GM04504 (cell line): ENCODE measurements at regions not wholly inside any gene's neighbourhood (a gene's known extent, or its start where the extent isn't known, plus 50 kb on each side); places are given as distances from the start of the nearest gene placed in this dataset.

Experiments
- DNase-seq: peaks from one replicate; pipeline ENCODE4 v3.0.0-alpha.2; 2012; ENCODE audit warnings: low read depth

DNA sequence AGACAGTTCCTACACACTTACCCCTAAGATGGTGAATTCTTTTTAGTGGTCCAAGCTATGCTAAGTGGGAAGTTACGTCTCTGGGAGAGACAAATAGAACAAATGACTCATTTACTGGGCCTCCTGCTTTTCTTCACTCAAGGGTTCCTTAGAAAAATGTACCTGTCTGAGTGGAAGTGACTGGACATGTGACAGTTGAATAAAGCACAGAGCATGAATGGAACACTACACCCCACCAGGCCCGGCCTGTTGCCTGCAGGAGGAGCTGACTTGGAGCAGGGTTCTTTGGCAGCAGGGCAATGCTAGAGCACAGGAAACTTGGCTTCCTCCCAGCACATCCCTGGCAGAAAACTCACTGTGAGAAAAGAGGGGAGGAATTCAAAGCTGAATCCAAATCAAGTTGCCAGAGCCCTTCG lies 451.0 kb upstream of the SETBP1 start:
- DNase-seq = peak; percentile 4

DNA sequence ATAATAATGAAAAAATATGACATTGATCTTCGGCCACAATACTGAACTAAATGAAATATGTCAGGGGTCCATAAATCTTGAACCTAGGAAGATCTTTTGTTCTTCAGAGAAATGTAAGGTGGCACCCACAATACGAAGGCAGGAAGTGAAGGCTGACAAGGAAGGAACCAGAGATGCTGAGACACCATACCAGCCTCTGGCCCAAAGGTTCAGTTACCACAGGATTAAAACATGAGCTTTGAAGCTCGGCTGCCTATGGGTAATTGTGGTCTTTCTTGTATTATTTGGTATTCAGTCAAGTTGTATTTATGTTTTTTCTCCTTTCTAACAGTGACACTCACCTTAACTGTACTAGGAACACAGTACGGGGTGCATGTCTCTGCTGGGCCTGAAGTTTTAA lies 448.8 kb upstream of the SETBP1 start:
- no peak for DNase-seq

DNA sequence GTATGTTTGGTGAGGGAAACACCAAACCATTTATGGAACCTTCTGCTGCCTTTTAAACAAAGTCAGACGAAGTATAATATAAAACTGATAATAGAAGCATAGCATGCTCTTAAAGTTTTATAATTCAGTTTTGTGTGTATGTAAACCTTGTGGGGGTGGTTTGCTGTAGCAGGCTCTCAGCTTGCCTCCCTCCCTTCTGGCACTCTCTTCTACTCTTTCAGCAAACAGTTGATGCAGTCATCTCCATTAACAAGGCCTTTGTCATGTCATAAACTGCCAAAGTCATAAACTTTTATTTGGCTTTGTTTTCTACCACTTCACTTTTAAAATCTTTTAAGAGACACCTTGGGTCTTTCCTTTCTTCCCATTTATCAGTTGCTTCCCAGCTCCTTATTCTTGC lies 448.2 kb upstream of the SETBP1 start:
- no peak for DNase-seq

DNA sequence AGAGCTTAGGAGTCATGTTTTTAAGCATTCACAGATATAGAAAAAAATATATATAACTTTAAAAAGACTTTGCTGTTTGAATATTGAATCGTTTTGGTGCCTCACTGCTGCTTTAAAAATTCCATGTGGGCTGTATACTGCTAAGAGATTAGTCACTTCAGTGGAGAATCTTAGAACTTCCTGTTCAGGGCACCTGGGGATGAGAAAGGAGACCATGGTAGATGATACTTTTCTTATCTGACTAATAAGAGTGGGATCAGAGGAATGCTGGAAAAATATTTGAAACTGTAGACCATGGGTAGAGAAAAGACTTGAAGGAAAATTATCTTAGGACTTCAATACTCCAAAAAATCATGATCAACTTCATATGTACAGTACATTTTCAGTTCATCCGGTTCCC lies 442.2 kb upstream of the SETBP1 start:
- no peak for DNase-seq

DNA sequence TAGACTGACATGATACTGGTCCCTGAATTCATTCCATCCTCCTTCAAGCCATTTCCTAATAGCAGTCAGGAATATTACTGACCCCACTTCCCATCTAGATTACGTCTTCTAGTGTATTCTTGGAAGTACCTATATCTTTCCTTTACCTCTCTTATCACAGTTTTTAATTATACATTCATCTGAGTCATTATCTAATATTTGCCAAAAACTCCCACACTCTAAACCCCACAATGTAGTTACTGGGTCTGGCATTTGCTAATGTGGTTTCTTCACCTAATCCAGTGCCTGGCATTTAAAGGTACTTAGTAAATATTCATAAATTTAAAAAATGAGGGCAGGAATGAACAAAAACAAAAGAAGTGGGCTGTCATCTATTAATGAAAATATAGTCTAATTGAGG lies 441.8 kb upstream of the SETBP1 start:
- DNase-seq = no peak

DNA sequence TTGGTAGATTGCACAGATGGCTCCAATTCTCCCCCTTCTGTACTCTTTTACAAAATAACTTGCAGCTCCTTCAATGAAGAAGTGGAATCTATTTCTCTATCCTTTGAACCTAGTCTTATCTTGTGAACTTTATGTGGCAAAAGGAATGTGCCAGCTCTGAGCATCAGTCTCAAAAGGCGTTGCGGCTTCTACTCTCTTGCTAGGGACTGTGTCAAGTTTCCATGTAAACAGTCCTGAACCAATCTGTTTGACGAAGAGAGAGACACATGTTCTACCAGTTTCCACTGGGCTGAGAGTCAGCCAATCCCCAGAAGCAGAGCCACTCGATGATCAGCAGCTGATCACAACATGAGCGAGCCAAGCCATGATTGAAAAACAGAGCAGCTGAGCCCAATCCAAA lies 439.7 kb upstream of the SETBP1 start:
- no peak for DNase-seq

DNA sequence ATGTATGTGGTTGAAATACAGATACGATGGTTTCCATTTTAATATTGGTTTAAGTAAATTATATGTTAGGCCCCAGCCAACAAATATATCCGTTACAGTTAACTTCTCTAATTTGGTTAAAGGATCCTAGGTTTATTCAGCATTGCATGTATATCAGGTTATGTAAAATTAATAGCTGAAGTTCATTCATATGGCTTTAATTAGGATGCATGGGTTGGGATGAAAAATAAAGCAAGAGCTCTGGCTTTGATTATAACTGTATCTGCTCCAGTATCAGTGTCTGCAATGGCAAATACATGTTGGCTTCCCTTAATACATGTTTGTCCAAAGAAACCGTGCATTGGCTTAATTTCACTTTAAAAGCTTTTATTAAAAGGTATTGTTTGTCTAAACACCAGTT lies 435.7 kb upstream of the SETBP1 start:
- no peak for DNase-seq

DNA sequence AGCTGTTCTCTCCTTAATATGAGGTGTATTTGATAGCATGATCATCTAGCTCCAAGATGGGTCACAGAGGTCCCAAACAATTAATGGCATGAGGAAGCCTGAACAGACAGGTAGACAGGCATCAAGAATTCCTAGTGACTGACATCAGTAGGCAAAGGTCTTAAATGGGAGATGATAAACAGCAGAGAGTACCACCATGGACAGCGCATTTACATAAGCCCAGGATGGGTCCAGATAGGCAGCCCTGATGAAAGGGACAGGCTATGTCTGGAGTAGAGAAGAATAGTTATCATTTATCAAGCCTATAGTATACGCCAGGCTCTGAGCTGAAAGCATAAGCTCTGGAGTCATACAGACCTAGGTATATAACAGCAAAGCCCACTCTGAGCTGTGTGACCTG lies 434.7 kb upstream of the SETBP1 start:
- DNase-seq = no peak

DNA sequence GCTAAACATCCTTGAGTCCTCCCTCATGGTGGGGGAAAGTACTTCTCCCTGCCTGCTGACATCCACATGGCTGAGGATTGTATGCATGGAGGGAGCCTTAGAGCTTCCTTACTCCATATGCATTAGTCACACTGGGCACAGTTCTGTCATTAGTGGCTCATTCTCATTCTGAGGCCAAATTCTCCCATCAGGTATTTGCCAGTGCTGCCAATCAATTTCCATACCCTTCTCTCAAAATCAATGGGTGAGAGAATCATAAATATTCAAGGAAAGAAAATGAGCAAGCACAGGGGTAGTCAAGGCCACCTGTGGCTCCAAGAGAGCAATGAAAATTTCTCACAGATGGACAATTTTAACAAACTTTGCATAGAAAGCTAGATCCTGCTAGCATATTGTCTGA lies 422.6 kb upstream of the SETBP1 start:
- DNase-seq = no peak

DNA sequence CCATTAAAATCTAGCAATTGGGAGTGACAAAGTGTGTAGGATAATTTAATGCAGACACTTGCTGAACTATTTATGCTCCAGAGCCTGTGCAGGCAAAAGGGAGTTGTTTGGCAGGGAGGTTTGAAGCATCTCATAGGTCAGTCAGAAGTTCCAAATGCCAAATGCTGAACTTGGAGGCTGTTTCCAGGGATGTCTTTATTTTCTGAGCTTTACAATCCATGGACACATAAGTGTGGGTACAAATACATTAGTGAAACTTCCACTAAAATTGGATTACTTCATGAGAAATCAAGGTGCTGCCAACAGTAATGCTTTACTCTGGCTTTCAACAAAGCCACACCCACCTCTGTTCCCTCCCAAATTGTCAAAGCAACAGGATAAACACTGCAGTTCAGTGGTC lies 422.1 kb upstream of the SETBP1 start:
- DNase-seq = no peak

DNA sequence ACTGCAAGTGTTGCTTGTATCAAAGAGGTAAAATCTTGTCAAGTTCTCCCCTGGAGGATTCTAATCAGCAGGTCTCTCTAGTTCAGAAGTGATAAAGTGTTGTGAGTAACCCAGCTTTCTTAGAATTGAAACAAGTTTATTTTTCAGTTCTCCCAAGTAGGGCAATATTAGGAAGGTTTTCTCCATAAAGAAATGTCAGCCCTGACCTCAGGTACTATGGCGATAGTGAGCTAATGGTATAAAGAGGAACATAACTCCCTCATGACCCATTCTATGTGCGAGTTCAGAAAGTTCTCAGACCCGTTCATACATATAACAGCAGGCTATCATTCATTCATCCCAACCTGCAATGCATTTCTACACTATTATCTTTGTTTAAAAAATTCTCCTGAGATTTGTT lies 421.1 kb upstream of the SETBP1 start:
- no peak for DNase-seq

DNA sequence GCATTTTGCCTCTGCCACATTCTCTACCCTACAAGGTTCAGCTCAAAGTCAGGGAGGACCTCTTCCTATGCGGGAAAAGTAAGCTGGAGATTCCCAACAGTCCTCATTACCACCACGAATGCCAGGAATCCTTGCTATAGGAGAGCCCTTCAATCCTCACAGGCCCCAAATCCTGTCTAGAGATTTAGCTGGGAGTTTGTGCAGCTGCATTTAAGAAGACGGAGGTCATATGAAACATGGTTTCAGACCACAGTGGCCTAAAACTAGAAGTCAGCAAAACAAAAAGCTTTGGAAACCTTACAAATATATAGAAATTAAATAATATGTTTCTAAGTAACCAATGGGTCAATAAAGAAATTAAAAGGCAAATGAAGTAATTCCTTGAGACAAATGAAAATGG lies 415.3 kb upstream of the SETBP1 start:
- DNase-seq = no peak

DNA sequence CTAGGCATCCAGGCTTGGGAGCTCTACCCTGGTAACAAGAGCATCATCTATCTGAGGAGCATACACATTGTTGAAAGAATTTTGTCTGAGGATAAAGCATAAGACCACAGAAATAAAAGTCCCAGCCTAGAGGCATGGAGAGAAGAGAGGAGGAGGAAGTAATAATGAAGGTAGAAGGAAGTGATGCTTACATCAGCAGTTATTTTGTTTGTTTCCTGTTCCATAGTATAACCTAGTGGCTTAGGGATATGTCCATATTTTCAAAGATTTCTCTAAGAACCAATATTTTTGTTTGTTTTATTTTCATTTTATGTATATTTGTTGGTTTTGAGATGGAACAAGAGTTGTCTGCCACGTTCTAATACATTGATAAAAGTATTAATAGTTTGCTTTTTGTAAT lies 407.4 kb upstream of the SETBP1 start:
- no peak for DNase-seq

DNA sequence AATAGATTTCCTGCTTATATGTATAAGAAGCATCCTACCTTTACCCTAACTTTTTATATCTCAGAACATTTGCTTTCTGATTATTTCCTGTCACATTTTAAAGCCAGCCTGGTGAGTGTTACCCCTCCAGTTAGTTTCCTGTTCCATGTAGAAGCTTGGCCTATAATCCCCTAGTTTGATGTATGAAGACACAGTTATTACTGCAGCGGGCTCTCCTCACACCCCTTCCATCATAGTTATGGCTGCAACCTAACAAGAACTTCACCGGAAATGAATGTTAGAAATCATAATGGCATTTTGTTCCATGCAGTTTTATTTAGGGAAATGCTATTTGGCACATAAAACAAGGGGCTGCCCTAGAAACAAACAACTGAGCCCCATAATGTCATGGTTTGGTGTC lies 400.2 kb upstream of the SETBP1 start:
- DNase-seq = no peak

DNA sequence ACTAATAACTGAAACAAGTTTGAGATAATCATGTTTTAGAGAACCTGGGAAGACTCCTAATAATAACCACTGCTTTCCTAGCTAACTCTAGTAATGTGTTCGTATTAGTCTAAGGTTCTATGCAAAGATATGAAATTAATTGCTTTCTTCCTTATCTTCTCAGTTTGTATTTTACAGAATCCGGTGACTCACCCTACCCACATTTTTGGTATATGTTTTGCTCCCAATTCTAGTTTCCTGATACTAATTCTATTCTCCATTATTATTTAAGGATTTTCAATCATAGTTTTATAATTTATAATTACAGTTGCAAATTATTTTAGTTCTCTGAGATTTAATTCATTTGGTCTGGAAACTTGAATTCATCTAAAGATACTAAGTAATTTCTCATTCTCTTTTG lies 394.6 kb upstream of the SETBP1 start:
- DNase-seq = no peak

DNA sequence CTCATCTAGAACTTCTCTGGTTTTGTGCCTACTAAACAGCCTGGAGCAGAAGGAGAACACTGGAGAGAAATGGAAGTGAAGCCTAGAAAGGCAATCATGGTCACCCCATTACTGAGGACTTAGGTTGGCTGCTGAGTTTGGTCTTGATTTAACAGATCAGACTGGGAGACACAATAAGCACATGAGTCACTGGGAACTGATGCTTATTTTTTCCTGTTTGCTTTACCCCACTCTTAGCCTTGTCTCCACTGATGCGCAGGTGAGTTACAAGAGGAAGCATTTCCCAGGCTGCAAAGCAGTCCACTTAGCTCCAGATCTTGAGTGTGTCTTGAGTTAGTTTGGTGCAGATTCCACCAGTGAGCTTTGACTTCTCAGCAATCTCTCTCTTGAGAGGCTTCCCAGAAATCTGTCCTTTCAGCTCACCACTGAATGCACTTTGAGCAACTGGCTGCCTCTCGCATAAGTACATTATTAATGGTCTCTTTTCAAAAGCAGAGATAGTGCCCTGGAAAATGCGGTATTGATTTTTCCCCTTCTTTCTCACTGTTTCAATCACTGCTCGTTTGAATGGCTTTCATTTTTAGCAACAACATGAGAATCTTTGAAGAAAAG lies 390.2 kb upstream of the SETBP1 start:
- no peak for DNase-seq

DNA sequence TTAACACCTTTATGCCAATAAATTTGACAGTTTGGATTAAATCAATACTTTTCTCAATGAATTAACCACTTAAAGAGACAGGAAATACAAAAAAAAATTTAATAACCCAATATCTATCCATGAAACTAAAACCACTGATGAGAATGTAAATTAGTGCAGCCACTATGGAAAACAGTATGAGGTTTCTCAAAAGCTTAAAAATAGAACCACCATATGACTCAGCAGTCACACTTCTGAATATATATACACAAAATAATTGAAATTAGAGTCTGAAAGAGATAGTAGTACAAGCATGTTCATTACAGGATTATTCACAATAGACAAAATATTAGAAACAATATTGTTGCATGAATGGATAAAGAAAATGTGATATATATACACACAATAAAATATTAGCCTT lies 382.1 kb upstream of the SETBP1 start:
- DNase-seq = no peak

DNA sequence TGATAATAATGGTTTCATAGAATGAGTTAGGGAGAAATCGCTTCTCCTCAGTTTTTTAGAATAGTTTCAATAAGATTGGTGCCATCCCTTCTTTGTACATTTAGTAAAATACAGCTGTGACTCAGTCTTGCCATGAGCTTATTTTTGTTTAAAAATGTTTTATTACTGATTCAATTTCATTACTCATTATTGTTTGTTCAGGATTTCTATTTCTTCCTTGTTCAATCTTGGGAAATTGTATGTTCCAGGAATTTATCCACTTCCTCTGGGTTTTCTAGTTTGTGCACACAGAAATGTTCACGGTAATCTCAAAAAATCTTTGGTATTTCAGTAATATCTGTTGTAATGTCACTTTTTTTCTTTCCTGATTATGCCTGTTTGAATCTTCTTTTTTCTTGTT lies 371.5 kb upstream of the SETBP1 start:
- peak; percentile 3 for DNase-seq

DNA sequence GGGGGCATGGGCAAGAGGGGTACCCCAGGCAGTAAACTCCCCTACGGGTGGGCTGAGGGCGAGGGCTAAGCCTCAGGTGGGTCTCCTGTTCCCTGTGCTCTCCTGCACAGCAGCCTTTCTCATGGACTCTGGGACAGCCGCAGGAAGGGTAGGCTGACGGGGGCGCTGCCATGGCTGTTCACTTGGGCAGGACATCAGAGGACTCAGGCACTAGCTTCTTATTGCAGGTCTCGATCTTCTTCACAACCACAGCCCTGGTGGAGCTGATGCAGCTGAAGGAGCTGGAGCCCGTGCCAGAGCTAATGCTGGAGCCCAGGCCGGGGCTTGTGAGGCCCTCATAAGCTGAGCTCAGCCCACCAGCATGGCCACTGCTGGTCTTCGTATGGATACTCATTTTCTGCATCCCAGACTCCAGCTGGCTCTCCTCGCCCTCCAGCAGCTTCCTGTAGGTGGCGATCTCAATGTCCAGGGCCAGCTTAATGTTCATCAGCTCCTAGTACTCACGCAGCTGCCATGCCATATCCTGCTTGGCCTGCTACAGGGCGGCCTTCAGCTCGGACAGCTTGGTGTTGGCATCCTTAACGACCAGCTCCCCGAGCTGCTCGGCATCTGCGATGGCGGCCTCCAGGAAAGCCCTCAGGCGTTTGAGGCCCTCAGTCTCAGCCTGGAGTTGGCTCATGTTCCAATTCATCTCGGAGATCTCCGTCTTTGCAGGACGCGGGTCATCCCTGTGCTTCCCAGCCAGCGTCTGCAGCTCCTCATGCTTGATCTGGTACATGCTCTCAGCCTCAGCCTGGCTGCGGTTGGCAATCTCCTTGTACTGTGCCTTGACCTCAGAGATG lies 359.8 kb upstream of the SETBP1 start:
- no peak for DNase-seq

DNA sequence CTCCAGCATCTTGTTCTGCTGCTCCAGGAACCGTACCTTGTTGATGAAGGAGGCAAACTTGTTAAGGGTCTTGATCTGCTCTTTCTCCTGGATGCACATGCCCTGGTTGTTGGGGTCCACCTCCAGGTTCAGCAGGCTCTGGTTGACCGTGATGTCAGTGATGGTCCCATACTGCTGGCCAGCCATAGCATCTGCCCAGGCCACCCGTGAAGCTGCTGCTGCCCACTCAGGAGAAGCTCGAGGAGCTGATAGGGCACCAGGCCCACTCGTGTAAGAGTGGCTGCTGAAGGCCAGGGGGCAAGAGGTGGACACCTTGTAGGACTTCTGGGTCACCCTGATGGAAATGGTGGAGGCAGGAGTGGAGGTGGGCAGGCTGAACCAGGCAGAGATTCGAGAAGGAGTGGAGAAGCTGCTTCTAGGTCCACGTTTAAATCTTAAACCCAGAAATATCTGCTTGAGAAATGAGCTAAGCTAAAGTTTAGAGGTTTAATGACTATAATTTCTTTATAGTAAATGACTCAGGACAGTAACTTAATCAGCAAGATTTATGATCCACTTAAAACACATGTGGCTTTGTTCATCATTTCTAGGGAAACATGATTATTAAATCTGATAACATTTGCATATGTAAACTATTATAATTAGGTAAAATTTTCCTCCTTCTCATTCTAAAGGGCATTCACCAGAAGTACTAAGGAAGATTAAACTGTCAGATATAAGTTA lies 358.7 kb upstream of the SETBP1 start:
- no peak for DNase-seq

DNA sequence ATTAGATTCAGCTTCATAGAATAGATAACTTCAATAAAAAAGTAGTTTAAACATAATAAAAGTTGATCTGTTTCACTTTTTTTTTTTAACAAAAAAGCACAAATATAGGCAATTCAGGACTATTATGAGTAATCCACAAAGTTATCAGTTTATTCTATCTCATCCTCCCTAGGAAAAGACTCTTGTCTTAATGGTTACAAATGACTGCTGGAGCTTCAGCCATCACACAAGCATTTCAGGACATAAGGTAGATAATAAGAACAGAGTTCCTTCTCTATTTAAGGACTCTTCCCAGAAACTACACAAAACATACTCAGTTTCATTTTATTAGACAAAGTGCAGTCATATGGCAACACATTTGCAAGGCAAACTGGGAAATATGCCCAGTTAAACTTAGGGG lies 357.6 kb upstream of the SETBP1 start:
- DNase-seq = no peak

DNA sequence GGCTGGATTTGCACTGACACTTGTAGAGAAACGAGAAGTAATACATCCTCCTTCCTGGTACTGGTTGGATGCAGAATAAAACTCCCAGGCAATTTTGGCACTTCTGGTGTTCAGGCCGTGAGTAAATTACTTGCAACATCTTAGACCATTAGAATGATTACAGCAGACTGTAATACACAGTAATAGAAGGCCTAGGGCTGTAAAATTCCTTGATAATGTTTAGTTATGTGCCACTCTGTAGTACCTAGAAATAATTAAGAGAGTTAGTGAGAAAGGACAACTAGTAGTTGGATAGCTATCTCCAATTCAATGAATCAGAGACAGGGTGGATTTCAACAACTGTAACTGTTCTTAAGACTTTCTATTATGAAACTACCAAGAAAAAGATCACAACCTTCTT lies 356.3 kb upstream of the SETBP1 start:
- DNase-seq = no peak

DNA sequence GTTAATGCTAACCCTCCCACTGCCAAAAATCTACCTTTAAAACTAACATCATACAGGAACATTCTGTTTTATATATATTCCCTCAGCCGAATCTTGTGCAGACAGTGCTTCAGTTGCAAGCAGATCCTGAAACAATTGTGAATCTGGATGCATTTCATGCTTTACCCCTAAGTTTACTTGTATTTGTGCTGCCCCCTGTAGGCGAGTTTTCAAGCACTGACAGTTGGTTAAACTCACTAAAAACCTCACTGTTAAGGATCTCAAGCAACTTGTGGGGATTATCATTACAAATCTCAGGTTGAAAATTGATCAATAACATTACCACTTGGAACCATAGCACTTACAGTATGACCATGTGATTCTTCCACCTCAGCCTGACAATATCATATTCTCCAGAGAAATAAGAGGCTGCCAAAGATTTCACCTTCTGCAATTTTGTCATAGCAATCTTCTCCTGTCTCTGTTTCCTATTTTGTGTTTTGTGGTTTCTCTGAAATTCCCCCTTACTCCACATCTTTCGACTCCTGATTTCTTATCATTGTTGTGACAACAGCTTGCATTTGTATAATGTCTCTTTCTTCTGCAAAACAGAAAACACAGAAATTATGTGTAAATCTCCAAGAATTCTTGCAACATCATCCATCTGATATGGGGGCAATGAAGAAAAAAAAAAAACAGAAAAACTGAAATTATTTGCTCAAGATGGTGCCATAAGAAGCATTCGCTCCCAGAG lies 354.6 kb upstream of the SETBP1 start:
- peak; percentile 15 for DNase-seq
